Osteocyte (in vitro differentiated cells): ENCODE measurements at regions not wholly inside any gene's neighbourhood (a gene's known extent, or its start where the extent isn't known, plus 50 kb on each side); places are given as distances from the start of the nearest gene placed in this dataset.

Experiments
- DNase-seq: peaks from one replicate; pipeline ENCODE4 v3.0.0; 2021; ENCODE audit warnings: mixed read lengths; ENCODE audit not compliant: unreplicated experiment; ENCODE audit errors: extremely low spot score
- H3K27ac Mint-ChIP-seq: one replicate; pipeline ENCODE4 v1.8.0; 2021; ENCODE audit warnings: mild to moderate bottlenecking, mixed read lengths; ENCODE audit not compliant: unreplicated experiment
- H3K27me3 Mint-ChIP-seq: one replicate; pipeline ENCODE4 v1.8.0; 2021; ENCODE audit warnings: mixed read lengths; ENCODE audit not compliant: unreplicated experiment
- H3K36me3 Mint-ChIP-seq: one replicate; pipeline ENCODE4 v1.8.0; 2021; ENCODE audit warnings: mixed read lengths; ENCODE audit not compliant: unreplicated experiment
- H3K4me1 Mint-ChIP-seq: one replicate; pipeline ENCODE4 v1.8.0; 2021; ENCODE audit warnings: mixed read lengths; ENCODE audit not compliant: unreplicated experiment
- H3K4me3 Mint-ChIP-seq: one replicate; pipeline ENCODE4 v1.8.0; 2021; ENCODE audit warnings: mild to moderate bottlenecking, moderate library complexity, mixed read lengths; ENCODE audit not compliant: unreplicated experiment
- H3K9me3 Mint-ChIP-seq: one replicate; pipeline ENCODE4 v1.8.0; 2021; ENCODE audit warnings: mixed read lengths; ENCODE audit not compliant: unreplicated experiment
- CTCF ChIP-seq: fragments of 200-600 bp; sonication (generic); IDR thresholded peaks from 2 replicates; pipeline ENCODE4 v1.5.0; 2021; ENCODE audit warnings: antibody characterized with exemption, mild to moderate bottlenecking, moderate library complexity

- H3K4me3 Mint-ChIP-seq, result no peak overlapping the region
- H3K27me3 Mint-ChIP-seq, result no peaks in the 10 kb centered on the region
- H3K4me1 Mint-ChIP-seq, result peaks cover 4% of the 10 kb centered on the region
- no peaks in the 10 kb centered on the region for H3K36me3 Mint-ChIP-seq
- H3K9me3 Mint-ChIP-seq, result no peaks in the 10 kb centered on the region
- DNase-seq, result no peak
- no peak overlapping the region for H3K27ac Mint-ChIP-seq
- no peak for TF ChIP-seq CTCF
Observed at GRCh38 chr15:35934383-35935049, 388.6 kb upstream of the DPH6 start.

- DNase-seq, result no peak
- Mint-ChIP-seq H3K27ac (no peak overlapping the region), H3K9me3 (no peaks in the 10 kb centered on the region), H3K27me3 (no peaks in the 10 kb centered on the region), H3K36me3 (no peaks in the 10 kb centered on the region), H3K4me3 (no peak overlapping the region), H3K4me1 (peaks cover 4% of the 10 kb centered on the region)
- no peak for TF ChIP-seq CTCF
Observed at GRCh38 chr15:35936284-35936683, 390.3 kb upstream of the DPH6 start.

- Mint-ChIP-seq H3K36me3 (no peaks in the 10 kb centered on the region), H3K4me3 (no peak overlapping the region), H3K4me1 (no peaks in the 10 kb centered on the region), H3K27me3 (no peaks in the 10 kb centered on the region), H3K27ac (no peak overlapping the region), H3K9me3 (no peaks in the 10 kb centered on the region)
- DNase-seq, result no peak
- TF ChIP-seq CTCF, result no peak
Observed at GRCh38 chr15:35937380-35937779, 391.4 kb upstream of the DPH6 start.

GRCh38 chr15:35944945-35945585, 399.1 kb upstream of the DPH6 start:
- Mint-ChIP-seq H3K36me3 (peaks cover 2% of the 10 kb centered on the region), H3K4me1 (no peaks in the 10 kb centered on the region), H3K27me3 (no peaks in the 10 kb centered on the region), H3K27ac (no peak overlapping the region), H3K4me3 (no peak overlapping the region), H3K9me3 (no peaks in the 10 kb centered on the region)
- DNase-seq, result no peak
- TF ChIP-seq CTCF, result no peak

DNA sequence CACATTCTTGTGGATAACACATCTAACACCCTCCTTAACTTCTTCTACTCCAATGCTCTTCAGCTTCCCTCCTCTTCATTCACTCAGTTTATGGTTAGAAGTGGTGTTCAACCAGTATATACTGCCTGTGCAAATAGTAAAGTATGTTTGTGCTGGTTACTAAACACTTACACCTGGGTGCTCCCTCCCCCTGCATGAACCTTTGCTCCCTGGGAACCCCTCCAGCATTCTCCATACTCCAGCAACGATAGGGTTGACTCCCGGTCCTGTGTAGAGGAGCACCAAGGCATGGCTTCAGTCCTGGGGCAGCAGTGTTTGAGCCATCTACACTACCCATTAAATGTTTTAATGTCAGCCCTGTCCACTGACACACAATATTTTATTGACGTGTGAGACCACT, 407.5 kb upstream of the DPH6 start:
- Mint-ChIP-seq H3K27ac (no peak overlapping the region), H3K9me3 (no peaks in the 10 kb centered on the region), H3K36me3 (no peaks in the 10 kb centered on the region), H3K27me3 (no peaks in the 10 kb centered on the region), H3K4me3 (no peak overlapping the region), H3K4me1 (peaks cover 5% of the 10 kb centered on the region)
- no peak for DNase-seq
- TF ChIP-seq CTCF, result no peak
